Transverse colon (tissue), 3 donors: ENCODE measurements at regions not wholly inside any gene's neighbourhood (a gene's known extent, or its start where the extent isn't known, plus 50 kb on each side); places are given as distances from the start of the nearest gene placed in this dataset.

Experiments used
- CTCF ChIP-seq, 5 experiments: fragments of 200-600 bp in 3 of 5; fragments of 450-650 bp in 2 of 5; sonication (generic) in 3 of 5; IDR thresholded peaks; 1 replicate in 2 of 5; 2 replicates in 3 of 5; pipeline ENCODE4 v1.5.1; 2016 to 2017; ENCODE audit warnings: antibody characterized with exemption in 5 of 5, inconsistent platforms in 3 of 5, mild to moderate bottlenecking in 2 of 5, moderate library complexity in 1 of 5
- POLR2A ChIP-seq: fragments of 450-650 bp; IDR thresholded peaks from one replicate; pipeline ENCODE4 v1.6.1; 2016; ENCODE audit warnings: antibody characterized with exemption, mild to moderate bottlenecking, moderate library complexity

DNA sequence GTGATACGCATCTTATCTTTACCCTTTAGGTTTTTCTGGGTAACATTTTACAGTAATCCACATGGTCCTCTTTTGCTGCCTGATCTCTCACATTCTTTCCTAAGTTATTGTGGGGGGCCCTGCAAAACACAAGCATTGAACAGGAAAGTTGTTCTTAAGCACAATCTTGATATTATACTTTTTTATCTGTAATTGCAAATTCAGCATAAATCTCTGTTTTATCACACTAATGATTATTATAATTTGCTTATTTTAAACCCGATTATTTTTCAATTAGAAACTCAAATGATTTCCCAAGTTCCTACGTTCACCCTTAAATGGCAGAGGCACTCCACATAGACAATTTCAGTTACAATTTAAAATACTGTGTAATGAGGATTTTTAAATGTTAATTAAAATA lies 386.0 kb upstream of the GYPC start:
- TF ChIP-seq CTCF (IDR thresholded peaks at IDR 0.05) (no peak), POLR2A (no peak)
